ENCODE measurements at regions not wholly inside any gene's neighbourhood (a gene's known extent, or its start where the extent isn't known, plus 50 kb on each side); places are given as distances from the start of the nearest gene placed in this dataset.

DNA sequence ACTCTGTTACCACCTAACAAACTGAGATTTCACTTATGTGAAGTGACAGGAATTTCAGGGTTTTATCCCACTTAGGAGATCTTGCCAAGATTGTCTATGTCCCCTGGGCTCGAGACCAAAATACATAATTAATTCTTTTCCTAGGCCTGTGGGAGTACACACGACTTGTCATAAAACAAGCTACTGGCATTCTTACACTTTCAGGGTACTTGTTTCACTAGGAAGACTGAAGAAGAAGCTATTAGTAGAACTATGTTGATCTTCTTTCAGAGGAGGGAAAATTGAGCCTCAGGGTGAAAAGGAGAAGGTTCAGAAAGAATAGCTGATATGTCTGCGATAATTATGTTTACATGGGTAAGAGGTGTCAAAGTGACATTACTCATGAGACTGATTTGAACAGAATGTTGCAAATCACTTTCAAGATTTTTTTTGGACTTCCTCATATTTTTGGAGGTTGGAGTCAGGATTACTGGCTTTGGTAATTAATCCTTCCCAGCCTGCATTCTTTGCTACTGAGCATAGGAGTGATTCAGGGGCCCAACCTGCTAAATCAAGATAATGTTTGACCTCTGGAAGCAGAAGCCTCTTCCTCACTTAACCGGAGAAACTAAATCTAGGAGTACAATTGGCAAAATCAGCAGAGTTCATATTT is 240.0 kb upstream of the NT5C1B start:
- Histone ChIP-seq H3K9me3 (replicated peaks; ENCODE audit: control insufficient read depth, insufficient read depth, low read length) (no peaks in the 10 kb centered on the region), H3K4me3 (replicated peaks in 1 of 3; ENCODE audit: insufficient read depth in 1 of 3, low read depth in 1 of 3, low read length in 3 of 3) (no peak overlapping the region), H2AFZ (ENCODE audit: low read depth, low read length) (no peak overlapping the region), H3K36me3 (ENCODE audit: control insufficient read depth in 2 of 2, extremely low read depth in 1 of 2, insufficient read depth in 2 of 2, low read length in 2 of 2) (no peaks in the 10 kb centered on the region), H3K27me3 (ENCODE audit: control insufficient read depth in 2 of 2, insufficient read depth in 2 of 2, low read length in 2 of 2) (no peaks in the 10 kb centered on the region), H3K9ac (replicated peaks; ENCODE audit: extremely low read depth, insufficient read depth, low read length) (no peak overlapping the region), H3K4me1 (ENCODE audit: control insufficient read depth, extremely low read depth, insufficient read depth, low read length) (no peaks in the 10 kb centered on the region), H3K4me2 (ENCODE audit: insufficient read depth, low read length) (no peak overlapping the region), H3K79me2 (ENCODE audit: control insufficient read depth, insufficient read depth, low read length) (no peaks in the 10 kb centered on the region), H3K27ac (ENCODE audit: insufficient read depth, low read depth, low read length) (no peak overlapping the region), H4K20me1 (replicated peaks; ENCODE audit: control insufficient read depth, extremely low read depth, insufficient read depth, low read length) (no peaks in the 10 kb centered on the region), H3K9me1 (replicated peaks; ENCODE audit: control insufficient read depth, extremely low read depth, insufficient read depth, low read length) (no peaks in the 10 kb centered on the region)
- dilution Hi-C loops (cut with MboI; ENCODE audit: extremely low pct_ligation_motif_present, low sequenced_read_pairs): no loop called here
- CTCF ChIA-PET: no interaction called here
- POLR2A ChIA-PET: no interaction called here
- FAIRE-seq (no peak), DNase-seq (ENCODE audit: low read depth, low spot score) (peak; percentile 5)
- no peak for TF ChIP-seq MYC (IDR thresholded peaks at IDR 0.05; ENCODE audit: low read depth, low read length)
- TF ChIP-seq GATA2 (IDR thresholded peaks at IDR 0.05; ENCODE audit: insufficient read depth, insufficient read length, low read depth, low read length): peak; percentile 79
- TF ChIP-seq FOS (IDR thresholded peaks at IDR 0.05; ENCODE audit: borderline replicate concordance, insufficient read depth, low read length): peak; percentile 35
- intact Hi-C loops (cut with micrococcal nuclease): no loop called here
- BruUV-seq (replicated peaks): no TSS peak

DNA sequence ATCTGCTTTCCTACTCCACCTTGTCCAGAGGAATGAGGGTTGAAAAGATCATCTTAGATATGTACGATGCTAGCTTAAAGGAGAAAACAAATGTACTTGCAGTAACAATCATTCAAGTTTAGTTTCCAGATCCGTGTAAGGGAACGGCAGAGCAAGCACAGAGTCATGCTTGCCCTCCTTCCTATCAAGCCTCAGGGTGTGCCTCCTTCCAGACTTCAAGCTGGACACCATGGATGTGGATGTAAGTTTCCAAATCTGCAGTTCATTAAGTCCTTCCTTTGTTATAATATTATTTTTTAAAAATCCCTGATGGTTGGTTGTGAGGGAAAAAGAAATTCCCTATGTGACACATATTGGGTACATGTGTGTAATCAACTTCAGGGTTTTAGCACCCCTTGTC is 238.9 kb upstream of the NT5C1B start:
- Histone ChIP-seq H3K27me3 (ENCODE audit: control insufficient read depth in 2 of 2, insufficient read depth in 2 of 2, low read length in 2 of 2) (no peaks in the 10 kb centered on the region), H4K20me1 (replicated peaks; ENCODE audit: control insufficient read depth, extremely low read depth, insufficient read depth, low read length) (no peaks in the 10 kb centered on the region), H3K4me1 (ENCODE audit: control insufficient read depth, extremely low read depth, insufficient read depth, low read length) (no peaks in the 10 kb centered on the region), H2AFZ (ENCODE audit: low read depth, low read length) (no peak overlapping the region), H3K79me2 (ENCODE audit: control insufficient read depth, insufficient read depth, low read length) (no peaks in the 10 kb centered on the region), H3K9ac (replicated peaks; ENCODE audit: extremely low read depth, insufficient read depth, low read length) (no peak overlapping the region), H3K27ac (ENCODE audit: insufficient read depth, low read depth, low read length) (no peak overlapping the region), H3K36me3 (ENCODE audit: control insufficient read depth in 2 of 2, extremely low read depth in 1 of 2, insufficient read depth in 2 of 2, low read length in 2 of 2) (no peaks in the 10 kb centered on the region), H3K9me1 (replicated peaks; ENCODE audit: control insufficient read depth, extremely low read depth, insufficient read depth, low read length) (no peaks in the 10 kb centered on the region), H3K4me2 (ENCODE audit: insufficient read depth, low read length) (no peak overlapping the region), H3K9me3 (replicated peaks; ENCODE audit: control insufficient read depth, insufficient read depth, low read length) (no peaks in the 10 kb centered on the region), H3K4me3 (replicated peaks in 1 of 3; ENCODE audit: insufficient read depth in 1 of 3, low read depth in 1 of 3, low read length in 3 of 3) (no peak overlapping the region)
- BruUV-seq (replicated peaks): no TSS peak
- FAIRE-seq (no peak), DNase-seq (ENCODE audit: low read depth, low spot score) (no peak)
- intact Hi-C loops (cut with micrococcal nuclease) (no loop called here), dilution Hi-C loops (cut with MboI; ENCODE audit: extremely low pct_ligation_motif_present, low sequenced_read_pairs) (no loop called here)
- TF ChIP-seq POLR2AphosphoS5 (IDR thresholded peaks at IDR 0.05; ENCODE audit: insufficient read depth, low read depth, low read length): no peak
- no peak for TF ChIP-seq FOS (IDR thresholded peaks at IDR 0.05; ENCODE audit: borderline replicate concordance, insufficient read depth, low read length)
- TF ChIP-seq MYC (IDR thresholded peaks at IDR 0.05; ENCODE audit: low read depth, low read length): no peak
- TF ChIP-seq, protein P1, sequence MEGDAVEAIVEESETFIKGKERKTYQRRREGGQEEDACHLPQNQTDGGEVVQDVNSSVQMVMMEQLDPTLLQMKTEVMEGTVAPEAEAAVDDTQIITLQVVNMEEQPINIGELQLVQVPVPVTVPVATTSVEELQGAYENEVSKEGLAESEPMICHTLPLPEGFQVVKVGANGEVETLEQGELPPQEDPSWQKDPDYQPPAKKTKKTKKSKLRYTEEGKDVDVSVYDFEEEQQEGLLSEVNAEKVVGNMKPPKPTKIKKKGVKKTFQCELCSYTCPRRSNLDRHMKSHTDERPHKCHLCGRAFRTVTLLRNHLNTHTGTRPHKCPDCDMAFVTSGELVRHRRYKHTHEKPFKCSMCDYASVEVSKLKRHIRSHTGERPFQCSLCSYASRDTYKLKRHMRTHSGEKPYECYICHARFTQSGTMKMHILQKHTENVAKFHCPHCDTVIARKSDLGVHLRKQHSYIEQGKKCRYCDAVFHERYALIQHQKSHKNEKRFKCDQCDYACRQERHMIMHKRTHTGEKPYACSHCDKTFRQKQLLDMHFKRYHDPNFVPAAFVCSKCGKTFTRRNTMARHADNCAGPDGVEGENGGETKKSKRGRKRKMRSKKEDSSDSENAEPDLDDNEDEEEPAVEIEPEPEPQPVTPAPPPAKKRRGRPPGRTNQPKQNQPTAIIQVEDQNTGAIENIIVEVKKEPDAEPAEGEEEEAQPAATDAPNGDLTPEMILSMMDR (IDR thresholded peaks at IDR 0.05; ENCODE audit: extremely low read depth in 1 of 2, insufficient read depth in 1 of 2, low read depth in 1 of 2, low read length in 2 of 2): no peak
- no peak for TF ChIP-seq EZH2 (IDR thresholded peaks at IDR 0.05; ENCODE audit: borderline replicate concordance, low read depth, low read length, severe bottlenecking)
- TF ChIP-seq MAX (IDR thresholded peaks at IDR 0.05; ENCODE audit: insufficient read depth, insufficient read length): no peak
- no peak for TF ChIP-seq POLR2A (IDR thresholded peaks at IDR 0.05; ENCODE audit: low read depth, low read length)
- no peak for TF ChIP-seq JUN (IDR thresholded peaks at IDR 0.05; ENCODE audit: borderline replicate concordance, insufficient read depth, insufficient read length, low read depth)
- TF ChIP-seq GATA2 (IDR thresholded peaks at IDR 0.05; ENCODE audit: insufficient read depth, insufficient read length, low read depth, low read length): no peak
- POLR2A ChIA-PET: no interaction called here
- CTCF ChIA-PET: interaction anchor here (1.1 to 2.1 kb wide), 2 partner anchors 8 to 166 kb away, joined by 4 to 9 read pairs; no protein-coding TSS in a partner anchor

Measured in endothelial cell of umbilical vein (primary cell).